ENCODE measurements at regions not wholly inside any gene's neighbourhood (a gene's known extent, or its start where the extent isn't known, plus 50 kb on each side); places are given as distances from the start of the nearest gene placed in this dataset.

DNA sequence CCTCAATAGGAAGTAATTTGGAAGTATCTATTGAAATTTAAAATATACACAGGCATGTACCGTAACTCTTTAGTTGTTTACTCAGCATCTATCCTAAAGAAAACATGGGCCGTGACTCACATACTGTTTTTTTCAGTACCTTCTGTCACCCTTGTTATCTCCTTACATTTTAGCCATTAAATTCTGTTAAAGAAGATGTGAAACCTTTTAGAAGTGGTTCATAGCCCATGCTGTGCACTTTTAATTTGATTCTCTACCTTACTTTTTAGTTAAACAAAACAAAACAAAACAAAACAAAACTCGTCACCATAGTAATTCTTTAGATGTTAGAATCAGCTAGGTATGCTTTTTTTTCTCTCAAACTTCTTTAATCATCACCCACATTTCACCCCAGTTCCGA lies 494.4 kb upstream of the RGS6 start:
- no peak overlapping the region for H3K4me3 ChIP-seq (replicated peaks; ENCODE audit: low read depth, low read length)
- no peak for TF ChIP-seq CTCF (IDR thresholded peaks at IDR 0.05; ENCODE audit: low read length, missing control alignments)
- no peak for DNase-seq (ENCODE audit: low read depth)

GRCh38 chr14:71438684-71439083 lies 493.5 kb upstream of the RGS6 start:
- TF ChIP-seq CTCF (IDR thresholded peaks at IDR 0.05; ENCODE audit: low read length, missing control alignments), result no peak
- DNase-seq (ENCODE audit: low read depth), result peak; percentile 39
- H3K4me3 ChIP-seq (replicated peaks; ENCODE audit: low read depth, low read length), result no peak overlapping the region

GRCh38 chr14:71441126-71441525 lies 491.1 kb upstream of the RGS6 start:
- no peak for DNase-seq (ENCODE audit: low read depth)
- TF ChIP-seq CTCF (IDR thresholded peaks at IDR 0.05; ENCODE audit: low read length, missing control alignments), result no peak
- H3K4me3 ChIP-seq (replicated peaks; ENCODE audit: low read depth, low read length), result no peak overlapping the region

DNA sequence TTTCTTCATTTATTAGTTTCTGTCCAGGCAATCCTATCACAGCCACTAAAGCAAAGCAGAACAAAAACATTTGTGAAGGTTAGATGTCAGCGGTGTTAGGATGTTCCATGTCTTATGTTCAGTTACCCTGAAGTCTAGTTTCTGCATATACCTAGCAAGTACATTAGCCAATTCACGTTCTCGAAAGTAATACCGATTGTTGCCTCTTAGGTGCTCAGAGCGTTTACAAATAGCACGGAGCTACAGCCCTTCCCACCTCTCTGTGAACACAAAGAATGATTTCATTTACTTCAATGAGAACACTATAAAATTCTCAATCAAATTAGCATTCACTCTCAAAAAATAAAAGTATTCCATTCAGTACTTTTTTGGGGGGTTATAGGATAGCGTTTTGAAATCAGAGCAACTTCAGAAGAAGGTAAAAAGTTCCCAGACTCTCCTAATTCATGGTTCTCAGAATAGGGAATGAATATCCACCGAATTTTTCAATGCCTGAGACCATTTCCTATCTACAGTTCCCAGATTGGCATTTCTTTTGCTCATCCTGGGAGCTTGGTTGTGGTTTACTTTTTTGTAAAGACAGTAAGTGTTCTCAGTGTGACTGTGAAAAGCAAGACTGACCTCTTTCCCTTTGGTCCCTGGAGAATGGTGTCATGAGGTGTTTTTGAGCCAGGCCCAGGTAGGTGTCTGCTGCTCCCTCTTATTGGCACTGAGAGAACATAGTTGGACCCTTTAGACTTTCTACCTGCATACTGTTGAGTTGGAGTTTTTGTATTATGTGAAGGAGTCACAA lies 488.0 kb upstream of the RGS6 start:
- no peak for TF ChIP-seq CTCF (IDR thresholded peaks at IDR 0.05; ENCODE audit: low read length, missing control alignments)
- H3K4me3 ChIP-seq (replicated peaks; ENCODE audit: low read depth, low read length), result no peak overlapping the region
- no peak for DNase-seq (ENCODE audit: low read depth)

DNA sequence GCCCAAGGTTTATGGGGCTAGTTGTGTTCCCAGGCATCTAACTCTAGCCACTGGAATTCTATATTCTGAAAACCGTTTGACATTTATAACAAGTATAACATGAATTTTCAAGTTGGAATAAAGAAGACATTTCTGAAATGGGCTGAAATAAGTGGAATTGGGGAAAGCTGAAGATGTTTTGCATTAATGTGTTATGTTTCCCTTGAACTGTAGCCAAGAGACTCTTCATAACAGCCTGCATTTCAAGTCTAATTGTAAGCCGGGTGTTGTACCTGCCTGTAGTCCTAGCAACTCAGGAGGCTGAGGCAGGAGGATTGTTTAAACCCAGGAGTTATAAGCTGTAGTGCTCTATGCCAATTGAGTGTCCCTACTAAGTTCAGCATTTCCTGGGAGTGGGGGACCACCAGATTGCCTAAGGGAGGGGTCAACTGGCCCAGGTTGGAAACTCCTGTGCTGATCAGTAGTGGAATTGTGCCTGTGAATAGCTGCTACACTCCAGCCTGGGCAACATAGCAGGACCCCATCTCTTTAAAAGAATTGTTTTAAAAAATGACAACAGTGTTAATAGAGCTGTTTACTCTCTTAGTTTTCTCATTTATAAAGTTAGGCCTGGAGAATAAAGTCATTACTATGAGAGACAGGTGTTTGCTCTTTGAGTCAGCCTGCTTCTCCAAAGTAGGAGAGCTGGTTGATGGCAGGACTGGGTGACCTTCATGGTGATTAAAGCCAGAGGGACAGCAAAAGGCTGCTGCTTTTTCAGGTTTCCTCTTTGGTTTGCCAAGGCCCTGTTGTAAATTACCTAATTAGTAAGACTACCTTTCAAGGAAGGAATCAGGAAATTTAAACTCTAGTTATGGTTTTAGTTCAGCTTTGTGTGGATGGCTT lies 483.6 kb upstream of the RGS6 start:
- no peak for DNase-seq (ENCODE audit: low read depth)
- TF ChIP-seq CTCF (IDR thresholded peaks at IDR 0.05; ENCODE audit: low read length, missing control alignments), result no peak
- no peak overlapping the region for H3K4me3 ChIP-seq (replicated peaks; ENCODE audit: low read depth, low read length)

GRCh38 chr14:71449316-71450055 lies 482.7 kb upstream of the RGS6 start:
- no peak for TF ChIP-seq CTCF (IDR thresholded peaks at IDR 0.05; ENCODE audit: low read length, missing control alignments)
- no peak for DNase-seq (ENCODE audit: low read depth)
- no peak overlapping the region for H3K4me3 ChIP-seq (replicated peaks; ENCODE audit: low read depth, low read length)

Measured in fibroblast of pulmonary artery (primary cell).